ENCODE measurements at regions not wholly inside any gene's neighbourhood (a gene's known extent, or its start where the extent isn't known, plus 50 kb on each side); places are given as distances from the start of the nearest gene placed in this dataset.

- no peaks in the 10 kb centered on the region for H3K27me3 ChIP-seq (ENCODE audit: control insufficient read depth, insufficient read depth, low read length)
- no peak for TF ChIP-seq CTCF (IDR thresholded peaks at IDR 0.05; ENCODE audit: low read depth, low read length)
- CTCF ChIA-PET, result no interaction called here
- no peak overlapping the region for H3K27ac ChIP-seq (ENCODE audit: low read depth, low read length)
- POLR2A ChIA-PET, result no interaction called here
- no peak for DNase-seq (ENCODE audit: low read depth, low spot score)
- no peaks in the 10 kb centered on the region for H3K9me3 ChIP-seq (ENCODE audit: control insufficient read depth, insufficient read depth, low read length)
- H3K4me3 ChIP-seq (ENCODE audit: low read depth, low read length), result no peak overlapping the region
Observed at GRCh38 chr21:27114111-27114510, 147.2 kb upstream of the ADAMTS5 start.

- ChIA-PET POLR2A (no interaction called here), CTCF (no interaction called here)
- DNase-seq (ENCODE audit: low read depth, low spot score), result no peak
- Histone ChIP-seq H3K27me3 (ENCODE audit: control insufficient read depth, insufficient read depth, low read length) (no peaks in the 10 kb centered on the region), H3K9me3 (ENCODE audit: control insufficient read depth, insufficient read depth, low read length) (no peaks in the 10 kb centered on the region), H3K27ac (ENCODE audit: low read depth, low read length) (no peak overlapping the region), H3K4me3 (ENCODE audit: low read depth, low read length) (no peak overlapping the region)
- TF ChIP-seq CTCF (IDR thresholded peaks at IDR 0.05; ENCODE audit: low read depth, low read length), result no peak
Observed at GRCh38 chr21:27112186-27112585, 145.3 kb upstream of the ADAMTS5 start.

GRCh38 chr21:27110956-27111355, 144.1 kb upstream of the ADAMTS5 start:
- no peak overlapping the region for H3K4me3 ChIP-seq (ENCODE audit: low read depth, low read length)
- no peaks in the 10 kb centered on the region for H3K27me3 ChIP-seq (ENCODE audit: control insufficient read depth, insufficient read depth, low read length)
- H3K9me3 ChIP-seq (ENCODE audit: control insufficient read depth, insufficient read depth, low read length), result no peaks in the 10 kb centered on the region
- ChIA-PET CTCF (interaction anchor here (0.5 to 0.9 kb wide), 2 partner anchors 68 to 1634 kb away, joined by 4 read pairs; no protein-coding TSS in a partner anchor), POLR2A (no interaction called here)
- no peak for TF ChIP-seq CTCF (IDR thresholded peaks at IDR 0.05; ENCODE audit: low read depth, low read length)
- DNase-seq (ENCODE audit: low read depth, low spot score), result no peak
- no peak overlapping the region for H3K27ac ChIP-seq (ENCODE audit: low read depth, low read length)

- TF ChIP-seq CTCF (IDR thresholded peaks at IDR 0.05; ENCODE audit: low read depth, low read length), result no peak
- Histone ChIP-seq H3K27me3 (ENCODE audit: control insufficient read depth, insufficient read depth, low read length) (no peaks in the 10 kb centered on the region), H3K9me3 (ENCODE audit: control insufficient read depth, insufficient read depth, low read length) (no peaks in the 10 kb centered on the region), H3K27ac (ENCODE audit: low read depth, low read length) (no peak overlapping the region), H3K4me3 (ENCODE audit: low read depth, low read length) (no peak overlapping the region)
- CTCF ChIA-PET, result no interaction called here
- no peak for DNase-seq (ENCODE audit: low read depth, low spot score)
- POLR2A ChIA-PET, result no interaction called here
Observed at GRCh38 chr21:27108701-27109100, 141.8 kb upstream of the ADAMTS5 start.

GRCh38 chr21:27108228-27108627, 141.3 kb upstream of the ADAMTS5 start:
- no peak for TF ChIP-seq CTCF (IDR thresholded peaks at IDR 0.05; ENCODE audit: low read depth, low read length)
- Histone ChIP-seq H3K9me3 (ENCODE audit: control insufficient read depth, insufficient read depth, low read length) (no peaks in the 10 kb centered on the region), H3K27ac (ENCODE audit: low read depth, low read length) (no peak overlapping the region), H3K27me3 (ENCODE audit: control insufficient read depth, insufficient read depth, low read length) (no peaks in the 10 kb centered on the region), H3K4me3 (ENCODE audit: low read depth, low read length) (no peak overlapping the region)
- no peak for DNase-seq (ENCODE audit: low read depth, low spot score)
- ChIA-PET POLR2A (no interaction called here), CTCF (no interaction called here)
